ENCODE measurements at regions not wholly inside any gene's neighbourhood (a gene's known extent, or its start where the extent isn't known, plus 50 kb on each side); places are given as distances from the start of the nearest gene placed in this dataset.

DNA sequence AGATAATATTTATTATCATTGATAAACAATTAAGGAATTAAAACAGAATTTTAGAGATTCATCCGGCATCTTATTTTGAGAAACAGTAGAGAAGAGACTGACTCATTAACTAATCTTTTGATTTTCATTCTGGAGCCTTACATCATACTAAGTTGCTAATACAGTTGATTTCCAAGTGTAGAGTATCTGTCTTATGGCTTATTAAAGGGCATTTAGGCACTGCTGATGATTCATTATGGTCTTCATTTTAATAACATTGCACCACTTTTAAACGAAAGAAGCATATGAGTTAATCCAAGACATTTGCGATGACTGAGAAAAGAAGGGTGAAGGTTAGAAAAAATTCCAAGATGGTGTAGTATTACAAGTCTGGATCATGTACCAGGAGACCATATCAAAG is 186.0 kb upstream of the CACNA2D1 start:
- TF ChIP-seq POLR2A (IDR thresholded peaks at IDR 0.05; ENCODE audit: low read depth, low read length) (no peak), MAZ (IDR thresholded peaks at IDR 0.05; ENCODE audit: borderline replicate concordance, low read depth, low read length) (no peak), USF2 (IDR thresholded peaks at IDR 0.05; ENCODE audit: low read depth, low read length) (no peak), RAD21 (IDR thresholded peaks at IDR 0.05; ENCODE audit: low read length) (no peak), FOS (IDR thresholded peaks at IDR 0.05; ENCODE audit: low read depth, low read length) (no peak), RFX5 (IDR thresholded peaks at IDR 0.05; ENCODE audit: low read depth, low read length) (no peak), CEBPB (IDR thresholded peaks at IDR 0.05; ENCODE audit: low read depth, low read length) (peak; percentile 43), SMC3 (IDR thresholded peaks at IDR 0.05; ENCODE audit: low read depth, low read length) (no peak), CHD1 (IDR thresholded peaks at IDR 0.05; ENCODE audit: low read depth, low read length) (no peak), BHLHE40 (IDR thresholded peaks at IDR 0.05; ENCODE audit: low read depth, low read length) (no peak)
- TF ChIP-seq, protein P1, sequence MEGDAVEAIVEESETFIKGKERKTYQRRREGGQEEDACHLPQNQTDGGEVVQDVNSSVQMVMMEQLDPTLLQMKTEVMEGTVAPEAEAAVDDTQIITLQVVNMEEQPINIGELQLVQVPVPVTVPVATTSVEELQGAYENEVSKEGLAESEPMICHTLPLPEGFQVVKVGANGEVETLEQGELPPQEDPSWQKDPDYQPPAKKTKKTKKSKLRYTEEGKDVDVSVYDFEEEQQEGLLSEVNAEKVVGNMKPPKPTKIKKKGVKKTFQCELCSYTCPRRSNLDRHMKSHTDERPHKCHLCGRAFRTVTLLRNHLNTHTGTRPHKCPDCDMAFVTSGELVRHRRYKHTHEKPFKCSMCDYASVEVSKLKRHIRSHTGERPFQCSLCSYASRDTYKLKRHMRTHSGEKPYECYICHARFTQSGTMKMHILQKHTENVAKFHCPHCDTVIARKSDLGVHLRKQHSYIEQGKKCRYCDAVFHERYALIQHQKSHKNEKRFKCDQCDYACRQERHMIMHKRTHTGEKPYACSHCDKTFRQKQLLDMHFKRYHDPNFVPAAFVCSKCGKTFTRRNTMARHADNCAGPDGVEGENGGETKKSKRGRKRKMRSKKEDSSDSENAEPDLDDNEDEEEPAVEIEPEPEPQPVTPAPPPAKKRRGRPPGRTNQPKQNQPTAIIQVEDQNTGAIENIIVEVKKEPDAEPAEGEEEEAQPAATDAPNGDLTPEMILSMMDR (conservative IDR thresholded peaks at IDR 0.05; ENCODE audit: low read depth, low read length) = no peak
